Heart left ventricle (tissue), 16 donors: ENCODE measurements at regions not wholly inside any gene's neighbourhood (a gene's known extent, or its start where the extent isn't known, plus 50 kb on each side); places are given as distances from the start of the nearest gene placed in this dataset.

Experiments used
- ATAC-seq, 4 donors: fragments of 200-7000 bp; cut with Tn5 transposase; one replicate each; pipeline ENCODE4 v1.9.1; 2020 to 2022; ENCODE audit warnings: moderate library complexity in 4 of 4, mild to moderate bottlenecking in 3 of 4, moderate number of reproducible peaks in 1 of 4
- DNase-seq, 5 donors: peaks; one replicate each; pipeline ENCODE4 v3.0.0-alpha.2; 2020
- H3K27ac ChIP-seq, 12 donors: fragments of 200-600 bp; sonication (generic) in 4 of 12; one replicate each; pipeline versions ENCODE4 v1.5.0 to v1.8.0; 2016 to 2022; ENCODE audit warnings: mild to moderate bottlenecking in 2 of 12
- H3K27me3 ChIP-seq, 9 donors: fragments of 200-600 bp; sonication (generic) in 2 of 9; one replicate each; pipeline versions ENCODE4 v1.5.1 to v1.8.0; 2016 to 2022; ENCODE audit warnings: mild to moderate bottlenecking in 3 of 9
- H3K36me3 ChIP-seq, 9 donors: fragments of 200-600 bp; sonication (generic) in 2 of 9; one replicate each; pipeline versions ENCODE4 v1.5.0 to v1.8.0; 2018 to 2022; ENCODE audit warnings: mild to moderate bottlenecking in 2 of 9
- H3K4me1 ChIP-seq, 12 donors: fragments of 200-600 bp; sonication (generic) in 4 of 12; one replicate each; pipeline versions ENCODE4 v1.5.0 to v1.8.0; 2016 to 2022; ENCODE audit warnings: mild to moderate bottlenecking in 3 of 12
- H3K4me3 ChIP-seq, 12 donors: fragments of 200-600 bp; sonication (generic) in 4 of 12; one replicate each; pipeline versions ENCODE4 v1.5.0 to v1.8.0; 2017 to 2022; ENCODE audit warnings: mild to moderate bottlenecking in 9 of 12, moderate library complexity in 4 of 12
- H3K9me3 ChIP-seq, 12 donors: fragments of 200-600 bp; sonication (generic) in 4 of 12; one replicate each; pipeline versions ENCODE4 v1.5.0 to v1.8.0; 2016 to 2022; ENCODE audit warnings: mild to moderate bottlenecking in 1 of 12
- POLR2A ChIP-seq, 2 donors: fragments of 450-650 bp; IDR thresholded peaks; one replicate each; pipeline ENCODE4 v1.6.1; 2017; ENCODE audit warnings: antibody characterized with exemption in 2 of 2, mild to moderate bottlenecking in 2 of 2, moderate library complexity in 2 of 2
- WGBS, 4 donors: extraction: QIAGEN DNeasy Blood & Tissue Kit in 2 of 4; methylation state at CpG; one replicate each; pipeline versions ENCODE4 v1.1.5 to v1.1.7; 2013 to 2018; 5-methylcytosine and 5-hydroxymethylcytosine counted together
- intact Hi-C, 10 donors: fragments of 100-400 bp; cut with DNase I; formaldehyde crosslinking; loops; one replicate each; pipeline versions ENCODE4 v1.11.1 to v1.14.2; 2022
- TF ChIP-seq, protein P1 (sequence below), 12 donors: fragments of 200-600 bp; sonication (generic) in 4 of 12; IDR thresholded peaks; one replicate each; pipeline versions ENCODE4 v1.5.0 to v1.8.0; 2018 to 2022; ENCODE audit warnings: antibody characterized with exemption in 12 of 12, mild to moderate bottlenecking in 5 of 12
- donor health status: ischemic (EF 13 %, LVEDD 7.1; RV severe dilation, severe dysfunction).
- donor health status: healthy with polysubstance abuse.
- donor health status: DM: no; HTN: yes; CAD: no.
- donor health status: DM: no; HTN: no; CAD: no.
- donor health status: ischemic (EF 25% LVEDD 6.9; RV normal size, moderate dysfunction).
- donor health status: ischemic (EF 25% LVEDD 5.7; RV mildly dilated, moderate dysfunction).
- donor health status: healthy.
- donor health status: DM: yes; HTN: yes; CAD: no.
- donor health status: ischemic (EF 35%, LVEDD 5.7; RV mildly dilated, moderate dysfunction).
- donor health status: nonischemic (EF 11% LVEDD 7.7; RV severe dilation, severe dysfunction).
- donor health status: DM: yes; HTN: yes; CAD: no.
- donor health status: PGD.
- donor health status: ischemic (EF 29% LVEDD 5.4; RV normal size, mild dysfunction).
- donor health status: nonischemic (EF 23%, LVEDD 6.1; RV moderate dilation, normal function).

DNA sequence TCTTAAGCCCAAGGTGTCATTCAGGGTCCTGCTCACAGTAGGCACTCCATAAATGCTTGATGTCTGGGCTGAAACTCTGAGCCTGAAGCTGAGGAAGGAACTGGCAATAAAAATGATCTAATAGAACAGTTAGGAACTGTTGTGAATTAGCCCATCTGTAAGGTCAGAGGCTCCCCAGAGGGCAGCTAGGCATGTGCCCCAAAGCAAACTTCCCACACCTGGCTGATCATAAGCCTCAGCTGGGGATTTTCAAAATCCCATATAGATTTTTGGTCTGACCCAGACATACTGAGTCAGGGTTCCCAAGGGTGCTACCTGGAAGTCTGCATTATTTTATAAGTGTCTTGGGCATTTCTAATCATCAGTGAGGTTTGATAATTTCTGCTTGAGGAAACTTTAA, 309.4 kb upstream of the PROX1 start:
- Histone ChIP-seq H3K36me3 (no peaks in the 10 kb centered on the region), H3K4me1 (no peaks in the 10 kb centered on the region), H3K4me3 (no peak overlapping the region), H3K9me3 (no peaks in the 10 kb centered on the region), H3K27me3 (peaks cover 0 to 8% (median 0%) of the 10 kb centered on the region in 9 donors), H3K27ac (no peak overlapping the region)
- ATAC-seq (no peak), DNase-seq (no peak)
- TF ChIP-seq POLR2A (IDR thresholded peaks at IDR 0.05): no peak
- intact Hi-C loops: no loop called here

DNA sequence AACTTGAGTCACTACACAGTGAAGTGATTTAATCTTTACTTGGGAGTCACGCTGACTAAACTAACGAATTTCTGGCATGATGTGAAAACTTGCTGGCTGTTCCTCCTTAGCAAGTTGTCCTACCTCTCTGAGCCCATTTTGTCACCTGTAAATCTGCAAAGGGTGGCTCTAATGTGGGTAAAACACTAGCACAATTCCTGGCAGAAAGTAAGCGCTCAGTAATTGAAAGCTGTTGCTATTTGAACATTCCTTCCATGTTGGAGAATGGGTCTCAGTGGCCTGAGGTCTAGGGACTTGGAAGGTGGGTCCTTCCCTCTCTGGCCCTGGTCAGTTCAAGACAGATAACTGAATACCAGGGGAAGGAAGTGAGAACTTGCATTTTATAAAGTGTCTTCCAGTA, 309.0 kb upstream of the PROX1 start:
- ATAC-seq (no peak), DNase-seq (no peak)
- Histone ChIP-seq H3K36me3 (no peaks in the 10 kb centered on the region), H3K27ac (no peak overlapping the region), H3K4me1 (no peaks in the 10 kb centered on the region), H3K9me3 (no peaks in the 10 kb centered on the region), H3K4me3 (no peak overlapping the region), H3K27me3 (peaks cover 0 to 8% (median 0%) of the 10 kb centered on the region in 9 donors)
- intact Hi-C loops: no loop called here
- 79 to 86% (median 82%) methylated on average over 3 of the region's 3 CpGs for WGBS, 4 donors
- no peak for TF ChIP-seq POLR2A (IDR thresholded peaks at IDR 0.05)
- TF ChIP-seq, protein P1, sequence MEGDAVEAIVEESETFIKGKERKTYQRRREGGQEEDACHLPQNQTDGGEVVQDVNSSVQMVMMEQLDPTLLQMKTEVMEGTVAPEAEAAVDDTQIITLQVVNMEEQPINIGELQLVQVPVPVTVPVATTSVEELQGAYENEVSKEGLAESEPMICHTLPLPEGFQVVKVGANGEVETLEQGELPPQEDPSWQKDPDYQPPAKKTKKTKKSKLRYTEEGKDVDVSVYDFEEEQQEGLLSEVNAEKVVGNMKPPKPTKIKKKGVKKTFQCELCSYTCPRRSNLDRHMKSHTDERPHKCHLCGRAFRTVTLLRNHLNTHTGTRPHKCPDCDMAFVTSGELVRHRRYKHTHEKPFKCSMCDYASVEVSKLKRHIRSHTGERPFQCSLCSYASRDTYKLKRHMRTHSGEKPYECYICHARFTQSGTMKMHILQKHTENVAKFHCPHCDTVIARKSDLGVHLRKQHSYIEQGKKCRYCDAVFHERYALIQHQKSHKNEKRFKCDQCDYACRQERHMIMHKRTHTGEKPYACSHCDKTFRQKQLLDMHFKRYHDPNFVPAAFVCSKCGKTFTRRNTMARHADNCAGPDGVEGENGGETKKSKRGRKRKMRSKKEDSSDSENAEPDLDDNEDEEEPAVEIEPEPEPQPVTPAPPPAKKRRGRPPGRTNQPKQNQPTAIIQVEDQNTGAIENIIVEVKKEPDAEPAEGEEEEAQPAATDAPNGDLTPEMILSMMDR (IDR thresholded peaks at IDR 0.05): no peak

DNA sequence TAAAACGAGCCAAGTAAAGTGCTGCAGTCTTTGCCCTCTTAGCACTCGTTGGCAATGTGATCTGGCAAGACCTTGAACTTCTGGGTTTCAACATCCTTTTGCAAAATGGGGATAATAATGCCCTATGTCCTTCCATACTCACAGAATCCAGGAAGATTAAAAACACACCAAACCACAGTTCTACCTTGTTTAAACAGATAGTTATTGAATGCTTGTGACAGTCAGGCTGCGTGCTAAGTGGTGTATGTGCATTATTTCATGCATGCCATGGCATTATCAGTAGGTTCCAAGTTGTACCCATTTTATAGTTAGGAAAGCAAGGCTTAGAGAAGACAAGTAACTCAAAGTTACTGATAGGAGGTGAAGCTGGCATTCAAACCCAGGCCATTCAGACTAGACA, 308.6 kb upstream of the PROX1 start:
- Histone ChIP-seq H3K27ac (no peak overlapping the region), H3K4me3 (no peak overlapping the region), H3K36me3 (no peaks in the 10 kb centered on the region), H3K4me1 (no peaks in the 10 kb centered on the region), H3K9me3 (no peaks in the 10 kb centered on the region), H3K27me3 (peaks cover 0 to 8% (median 0%) of the 10 kb centered on the region in 9 donors)
- DNase-seq: no peak
- TF ChIP-seq, protein P1 (IDR thresholded peaks at IDR 0.05): no peak
- TF ChIP-seq POLR2A (IDR thresholded peaks at IDR 0.05): no peak
- ATAC-seq: no peak
- intact Hi-C loops: no loop called here
- WGBS, 4 donors: 49 to 54% (median 51%) methylated on average over 3 of the region's 3 CpGs

DNA sequence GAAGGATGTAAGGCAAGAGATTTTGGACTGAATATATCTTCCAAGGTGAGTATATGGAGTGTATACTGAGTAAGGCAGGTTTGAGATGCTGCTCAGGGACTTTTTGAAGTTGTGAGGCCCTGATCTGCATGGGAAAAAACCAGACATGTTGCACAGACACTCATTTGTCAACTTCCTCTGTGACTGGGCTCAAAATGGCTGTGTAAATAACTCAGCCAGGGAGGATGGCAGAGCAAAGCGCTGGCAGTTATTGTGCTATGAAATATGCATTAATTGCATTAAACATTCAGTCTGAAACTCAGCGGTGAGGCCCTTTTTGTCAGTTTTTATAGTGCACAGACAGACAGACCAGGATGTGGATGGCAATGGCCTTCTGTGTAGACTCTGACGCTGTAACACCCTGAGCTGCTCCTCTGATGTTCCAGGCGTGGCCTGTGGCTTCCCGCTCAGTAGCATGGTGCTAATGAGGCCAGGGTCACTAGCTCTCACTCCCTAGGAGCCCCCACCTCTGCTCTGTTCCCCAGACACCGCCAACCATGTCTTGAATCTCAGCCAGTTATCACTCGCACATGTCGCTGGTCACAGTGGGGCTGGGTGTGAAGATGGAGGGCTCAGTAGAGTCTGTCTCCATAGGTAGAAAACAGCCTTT, 307.0 kb upstream of the PROX1 start:
- H3K4me3 ChIP-seq: no peak overlapping the region
- H3K27me3 ChIP-seq: peaks cover 0 to 8% (median 0%) of the 10 kb centered on the region in 9 donors
- TF ChIP-seq, protein P1 (IDR thresholded peaks at IDR 0.05): no peak
- no peak for TF ChIP-seq POLR2A (IDR thresholded peaks at IDR 0.05)
- H3K36me3 ChIP-seq: no peaks in the 10 kb centered on the region
- no peak for DNase-seq
- no peaks in the 10 kb centered on the region for H3K9me3 ChIP-seq
- intact Hi-C loops: no loop called here
- ATAC-seq: no peak
- no peak overlapping the region for H3K27ac ChIP-seq
- H3K4me1 ChIP-seq: no peaks in the 10 kb centered on the region
- WGBS, 4 donors: 81 to 89% (median 83%) methylated on average over 8 of the region's 8 CpGs

DNA sequence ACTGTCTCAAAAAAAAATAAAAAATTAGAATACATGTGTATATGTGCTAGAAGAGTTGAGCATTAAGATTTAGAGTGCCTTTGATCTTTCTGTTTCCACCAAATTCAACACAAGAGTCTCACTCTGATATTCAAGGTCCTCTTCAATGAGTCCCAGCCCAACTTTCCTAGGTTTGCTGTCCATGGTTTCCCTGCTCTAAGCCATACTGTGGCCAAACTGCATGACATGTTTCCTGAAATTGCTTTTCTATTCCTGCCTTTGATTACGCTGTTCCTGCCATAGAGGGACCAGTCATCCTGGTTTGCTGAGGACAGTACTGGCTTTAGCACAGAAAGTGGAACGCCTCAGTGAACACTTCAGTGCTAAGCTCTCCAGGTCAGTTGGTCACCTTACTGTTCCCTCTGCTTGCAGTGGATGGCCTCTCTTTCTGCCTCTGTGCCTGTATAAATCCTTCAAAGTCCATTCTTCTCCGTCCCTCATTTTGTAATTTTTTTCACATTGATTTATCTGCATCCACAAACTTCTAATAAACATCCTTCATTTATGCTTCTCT, 305.9 kb upstream of the PROX1 start:
- WGBS, 4 donors: 91 to 96% (median 91%) methylated on average over 3 of the region's 3 CpGs
- TF ChIP-seq, protein P1 (IDR thresholded peaks at IDR 0.05): no peak
- no peak for TF ChIP-seq POLR2A (IDR thresholded peaks at IDR 0.05)

More for the DNA sequence above, 305.9 kb upstream of the PROX1 start:
- Histone ChIP-seq H3K36me3 (no peaks in the 10 kb centered on the region), H3K4me3 (no peak overlapping the region), H3K27ac (no peak overlapping the region), H3K4me1 (no peaks in the 10 kb centered on the region), H3K27me3 (peaks cover 0 to 4% (median 0%) of the 10 kb centered on the region in 9 donors), H3K9me3 (no peaks in the 10 kb centered on the region)
- no peak for ATAC-seq
- intact Hi-C loops: no loop called here
- DNase-seq: no peak
